GM23338 (cell line): ENCODE measurements at regions not wholly inside any gene's neighbourhood (a gene's known extent, or its start where the extent isn't known, plus 50 kb on each side); places are given as distances from the start of the nearest gene placed in this dataset.

ENCODE experiments used
- ATAC-seq: fragments of 200-7000 bp; cut with Tn5 transposase; 3 replicates; pipeline ENCODE4 v1.9.1; 2020
- DNase-seq: peaks from one replicate; pipeline ENCODE4 v3.0.0-alpha.2; 2015; ENCODE audit warnings: low spot score
- H2AFZ ChIP-seq: fragments of 200-600 bp; sonication (generic); 2 replicates; pipeline ENCODE4 v1.8.0; 2016; ENCODE audit warnings: antibody characterized with exemption, mild to moderate bottlenecking, moderate library complexity
- H3F3A ChIP-seq: fragments of 200-600 bp; sonication (generic); replicated peaks from 2 replicates; pipeline ENCODE4 v1.8.0; 2017; ENCODE audit warnings: antibody characterized with exemption, mixed run types, low read depth
- H3K27ac ChIP-seq: fragments of 200-600 bp; sonication (generic); 2 replicates; pipeline ENCODE4 v1.6.1; 2016; ENCODE audit warnings: low read depth
- H3K27me3 ChIP-seq: fragments of 200-600 bp; sonication (generic); 2 replicates; pipeline ENCODE4 v1.8.0; 2016; ENCODE audit warnings: mild to moderate bottlenecking, mixed run types, moderate library complexity; ENCODE audit not compliant: insufficient read depth
- H3K36me3 ChIP-seq: fragments of 200-600 bp; sonication (generic); 2 replicates; pipeline ENCODE4 v1.8.0; 2016; ENCODE audit warnings: mild to moderate bottlenecking; ENCODE audit not compliant: insufficient read depth
- H3K4me1 ChIP-seq: fragments of 200-600 bp; sonication (generic); 2 replicates; pipeline ENCODE4 v1.8.0; 2016; ENCODE audit warnings: mild to moderate bottlenecking, moderate library complexity; ENCODE audit not compliant: insufficient read depth
- H3K4me2 ChIP-seq: fragments of 200-600 bp; sonication (generic); 2 replicates; pipeline ENCODE4 v1.7.1; 2017; ENCODE audit warnings: mixed run types
- H3K4me3 ChIP-seq: fragments of 200-600 bp; sonication (generic); 2 replicates; pipeline ENCODE4 v1.6.1; 2016; ENCODE audit warnings: mixed run types
- H3K79me2 ChIP-seq: fragments of 200-600 bp; sonication (generic); replicated peaks from 2 replicates; pipeline ENCODE4 v1.8.0; 2017; ENCODE audit warnings: mild to moderate bottlenecking; ENCODE audit not compliant: insufficient read depth
- H3K9me2 ChIP-seq: fragments of 200-600 bp; sonication (generic); 2 replicates; pipeline ENCODE4 v1.8.0; 2017; ENCODE audit not compliant: insufficient read depth
- H4K20me1 ChIP-seq: fragments of 200-600 bp; sonication (generic); replicated peaks from 2 replicates; pipeline ENCODE4 v1.8.0; 2017; ENCODE audit warnings: mild to moderate bottlenecking; ENCODE audit not compliant: insufficient read depth
- H3K27ac Mint-ChIP-seq: 2 replicates; pipeline ENCODE4 v1.8.0; 2020; ENCODE audit warnings: inconsistent platforms, mild to moderate bottlenecking, moderate library complexity, mixed read lengths
- H3K27me3 Mint-ChIP-seq: 3 replicates; pipeline ENCODE4 v1.8.0; 2022; ENCODE audit warnings: low read depth, mild to moderate bottlenecking, moderate library complexity, mixed read lengths, inconsistent platforms; ENCODE audit not compliant: insufficient read depth, poor library complexity
- H3K36me3 Mint-ChIP-seq: 3 replicates; pipeline ENCODE4 v1.8.0; 2021; ENCODE audit warnings: low read depth, mild to moderate bottlenecking, inconsistent platforms, moderate library complexity, mixed read lengths
- H3K4me1 Mint-ChIP-seq: 3 replicates; pipeline ENCODE4 v1.8.0; 2020; ENCODE audit warnings: mild to moderate bottlenecking, inconsistent platforms, mixed read lengths
- H3K4me3 Mint-ChIP-seq: 3 replicates; pipeline ENCODE4 v1.8.0; 2021; ENCODE audit warnings: moderate library complexity, mild to moderate bottlenecking, inconsistent platforms, mixed read lengths
- H3K9me3 Mint-ChIP-seq: 3 replicates; pipeline ENCODE4 v1.8.0; 2020; ENCODE audit warnings: moderate library complexity, mild to moderate bottlenecking, inconsistent platforms, mixed read lengths
- CTCF ChIP-seq, 2 experiments: fragments of 200-600 bp in 1 of 2; sonication (generic) in 1 of 2; conservative IDR thresholded peaks; 2 replicates each; pipeline versions ENCODE4 v1.5.1 to v1.6.1; 2016 to 2017; ENCODE audit warnings: antibody characterized with exemption in 2 of 2, low read depth in 2 of 2, mild to moderate bottlenecking in 2 of 2, moderate library complexity in 1 of 2
- POLR2AphosphoS5 ChIP-seq: IDR thresholded peaks from 2 replicates; pipeline ENCODE4 v1.6.1; 2016; ENCODE audit warnings: antibody characterized with exemption, low read depth
- STAT1 ChIP-seq: IDR thresholded peaks from one replicate; pipeline ENCODE4 v1.6.1; 2016; ENCODE audit warnings: antibody characterized with exemption; ENCODE audit not compliant: unreplicated experiment
- ZNF114 ChIP-seq: fragments of 250-450 bp; sonication (Bioruptor Pico); IDR thresholded peaks from 2 replicates; pipeline ENCODE4 v1.5.0; 2020; ENCODE audit warnings: mild to moderate bottlenecking, moderate library complexity
- ZNF331 ChIP-seq: fragments of 250-450 bp; sonication (Bioruptor Pico); IDR thresholded peaks from 2 replicates; pipeline ENCODE4 v1.5.0; 2020; ENCODE audit warnings: low read depth, mild to moderate bottlenecking, moderate library complexity
- ZNF462 ChIP-seq: fragments of 250-450 bp; sonication (Bioruptor Pico); IDR thresholded peaks from 2 replicates; pipeline ENCODE4 v1.5.0; 2020; ENCODE audit warnings: mild to moderate bottlenecking, moderate library complexity

- no peak overlapping the region for H2AFZ ChIP-seq
- TF ChIP-seq POLR2AphosphoS5 (no peak), ZNF331 (CRISPR knock-in tag) (no peak), CTCF (conservative IDR thresholded peaks at IDR 0.05; ENCODE audit: low read depth in 2 of 2) (no peak), ZNF114 (CRISPR knock-in tag) (no peak), STAT1 (no peak), ZNF462 (CRISPR knock-in tag) (no peak)
- Mint-ChIP-seq H3K27me3 (peaks cover 35% of the 10 kb centered on the region), H3K4me1 (peaks cover 6% of the 10 kb centered on the region; the same call in 2 of the 3 replicates), H3K4me3 (no peak overlapping the region), H3K36me3 (no peaks in the 10 kb centered on the region), H3K27ac (no peak overlapping the region), H3K9me3 (no peaks in the 10 kb centered on the region)
- no peak overlapping the region for H3K27ac ChIP-seq
- H3K4me2 ChIP-seq = no peak overlapping the region
- DNase-seq (no peak), ATAC-seq (no peak)
- H4K20me1 ChIP-seq = no peaks in the 10 kb centered on the region; the same call in 1 of the 2 replicates
- no peaks in the 10 kb centered on the region for H3K9me2 ChIP-seq
- no peaks in the 10 kb centered on the region for H3K36me3 ChIP-seq
- H3F3A ChIP-seq = no peaks in the 10 kb centered on the region
- no peak overlapping the region for H3K4me3 ChIP-seq
- H3K27me3 ChIP-seq = peaks cover 44% of the 10 kb centered on the region
- peaks cover 8% of the 10 kb centered on the region; the same call in 1 of the 2 replicates for H3K4me1 ChIP-seq
- no peaks in the 10 kb centered on the region for H3K79me2 ChIP-seq
These were observed 64.8 kb upstream of the SOX5 start for GRCh38 chr12:24014240-24014639.
